ENCODE measurements at regions not wholly inside any gene's neighbourhood (a gene's known extent, or its start where the extent isn't known, plus 50 kb on each side); places are given as distances from the start of the nearest gene placed in this dataset.

GRCh38 chr3:166405896-166406295 is 568.7 kb upstream of the BCHE start:
- Mint-ChIP-seq H3K27me3 (ENCODE audit: insufficient read depth) (no peaks in the 10 kb centered on the region), H3K4me3 (no peak overlapping the region), H3K4me1 (ENCODE audit: low read depth) (no peaks in the 10 kb centered on the region), H3K27ac (no peak overlapping the region), H3K36me3 (ENCODE audit: low read depth) (no peaks in the 10 kb centered on the region), H3K9me3 (peaks cover 35% of the 10 kb centered on the region)
- no peak for DNase-seq
- TF ChIP-seq CTCF (IDR thresholded peaks at IDR 0.05) = no peak

GRCh38 chr3:166405465-166405864 is 568.2 kb upstream of the BCHE start:
- no peak overlapping the region for H3K4me3 Mint-ChIP-seq
- TF ChIP-seq CTCF (IDR thresholded peaks at IDR 0.05) = no peak
- no peak overlapping the region for H3K27ac Mint-ChIP-seq
- peaks cover 35% of the 10 kb centered on the region for H3K9me3 Mint-ChIP-seq
- no peaks in the 10 kb centered on the region for H3K4me1 Mint-ChIP-seq (ENCODE audit: low read depth)
- no peak for DNase-seq
- H3K36me3 Mint-ChIP-seq (ENCODE audit: low read depth) = no peaks in the 10 kb centered on the region
- H3K27me3 Mint-ChIP-seq (ENCODE audit: insufficient read depth) = no peaks in the 10 kb centered on the region

GRCh38 chr3:166390303-166390702 is 553.1 kb upstream of the BCHE start:
- peaks cover 30% of the 10 kb centered on the region for H3K9me3 Mint-ChIP-seq
- no peaks in the 10 kb centered on the region; the same call in 1 of the 2 replicates for H3K27me3 Mint-ChIP-seq (ENCODE audit: insufficient read depth)
- no peak overlapping the region for H3K4me3 Mint-ChIP-seq
- H3K4me1 Mint-ChIP-seq (ENCODE audit: low read depth) = no peaks in the 10 kb centered on the region
- no peak for DNase-seq
- no peak for TF ChIP-seq CTCF (IDR thresholded peaks at IDR 0.05)
- no peak overlapping the region for H3K27ac Mint-ChIP-seq
- no peaks in the 10 kb centered on the region for H3K36me3 Mint-ChIP-seq (ENCODE audit: low read depth)

- H3K4me1 Mint-ChIP-seq (ENCODE audit: low read depth) = no peaks in the 10 kb centered on the region
- DNase-seq = no peak
- H3K9me3 Mint-ChIP-seq = peaks cover 11% of the 10 kb centered on the region
- no peaks in the 10 kb centered on the region; the same call in 1 of the 2 replicates for H3K27me3 Mint-ChIP-seq (ENCODE audit: insufficient read depth)
- no peak overlapping the region for H3K4me3 Mint-ChIP-seq
- TF ChIP-seq CTCF (IDR thresholded peaks at IDR 0.05) = no peak
- H3K36me3 Mint-ChIP-seq (ENCODE audit: low read depth) = no peaks in the 10 kb centered on the region
- H3K27ac Mint-ChIP-seq = no peak overlapping the region
These were observed 551.1 kb upstream of the BCHE start for GRCh38 chr3:166388321-166388720.

- H3K9me3 Mint-ChIP-seq = peaks cover 43% of the 10 kb centered on the region
- DNase-seq = no peak
- H3K27me3 Mint-ChIP-seq (ENCODE audit: insufficient read depth) = no peaks in the 10 kb centered on the region
- no peaks in the 10 kb centered on the region; the same call in 1 of the 2 replicates for H3K36me3 Mint-ChIP-seq (ENCODE audit: low read depth)
- H3K4me3 Mint-ChIP-seq = no peak overlapping the region
- no peak for TF ChIP-seq CTCF (IDR thresholded peaks at IDR 0.05)
- H3K27ac Mint-ChIP-seq = no peak overlapping the region
- H3K4me1 Mint-ChIP-seq (ENCODE audit: low read depth) = no peaks in the 10 kb centered on the region
These were observed 535.4 kb upstream of the BCHE start for GRCh38 chr3:166372571-166373106.

Data from HFFc6 (cell line).